ENCODE measurements at regions not wholly inside any gene's neighbourhood (a gene's known extent, or its start where the extent isn't known, plus 50 kb on each side); places are given as distances from the start of the nearest gene placed in this dataset.

GRCh38 chr3:72006631-72007556 lies 221.9 kb upstream of the PROK2 start:
- no peak overlapping the region for H3K4me3 ChIP-seq (ENCODE audit: low read depth in 2 of 2, low read length in 1 of 2)
- no peak for TF ChIP-seq USF2 (IDR thresholded peaks at IDR 0.05; ENCODE audit: borderline replicate concordance, low read depth, low read length)
- TF ChIP-seq MAX (IDR thresholded peaks at IDR 0.05; ENCODE audit: low read depth), result no peak
- TF ChIP-seq POLR2AphosphoS5 (IDR thresholded peaks at IDR 0.05; ENCODE audit: low read depth, low read length), result no peak
- TF ChIP-seq EZH2phosphoT487 (IDR thresholded peaks at IDR 0.05; ENCODE audit: borderline replicate concordance, low read depth), result no peak
- TF ChIP-seq EP300 (IDR thresholded peaks at IDR 0.05; ENCODE audit: borderline replicate concordance in 1 of 2, low read depth in 1 of 2, low read length in 1 of 2), result no peak
- no peak for TF ChIP-seq NFIC (IDR thresholded peaks at IDR 0.05; ENCODE audit: borderline replicate concordance)
- no peak for TF ChIP-seq SMC3 (IDR thresholded peaks at IDR 0.05; ENCODE audit: low read depth, low read length)
- TF ChIP-seq USF1 (IDR thresholded peaks at IDR 0.05; ENCODE audit: borderline replicate concordance, low read depth), result no peak
- no peak for TF ChIP-seq TEAD4 (IDR thresholded peaks at IDR 0.05; ENCODE audit: borderline replicate concordance, insufficient read depth)
- TF ChIP-seq GATA2 (CRISPR knock-in tag; IDR thresholded peaks at IDR 0.05), result no peak
- no peak overlapping the region for H3K9ac ChIP-seq
- WGBS (ENCODE audit: low lambda C conversion rate), result 48% methylated on average over 12 of the region's 12 CpGs
- H3K4me2 ChIP-seq, result no peak overlapping the region
- no peaks in the 10 kb centered on the region for H3K9me2 ChIP-seq
- no peaks in the 10 kb centered on the region for H3K79me2 ChIP-seq (ENCODE audit: insufficient read depth)
- H4K20me1 ChIP-seq (ENCODE audit: insufficient read depth), result no peaks in the 10 kb centered on the region
- no peak overlapping the region for H3K27ac ChIP-seq (ENCODE audit: low read depth in 2 of 2, low read length in 1 of 2)
- ChIA-PET POLR2A (no interaction called here), CTCF (no interaction called here)
- peaks cover 12% of the 10 kb centered on the region; the same call in 1 of the 2 replicates for H3K27me3 ChIP-seq (ENCODE audit: insufficient read depth)
- H3K4me1 ChIP-seq (ENCODE audit: control insufficient read depth in 1 of 2, insufficient read depth in 2 of 2, low read depth in 1 of 2, low read length in 1 of 2), result no peaks in the 10 kb centered on the region; a peak in 1 of 4 replicates
- no peaks in the 10 kb centered on the region for H3F3A ChIP-seq (replicated peaks; ENCODE audit: insufficient read depth)
- no peak overlapping the region for H2AFZ ChIP-seq (ENCODE audit: low read depth)
- H3K9me3 ChIP-seq, result no peaks in the 10 kb centered on the region
- no peak for DNase-seq
- H3K36me3 ChIP-seq (replicated peaks in 1 of 2; ENCODE audit: control insufficient read depth in 1 of 2, insufficient read depth in 2 of 2, low read length in 1 of 2), result no peaks in the 10 kb centered on the region

- no peak overlapping the region for H3K9ac ChIP-seq
- no peak overlapping the region for H3K4me3 ChIP-seq (ENCODE audit: low read depth in 2 of 2, low read length in 1 of 2)
- no peaks in the 10 kb centered on the region for H3K9me3 ChIP-seq
- CTCF ChIA-PET, result interaction anchor here (1.0 kb wide), 1 partner anchor 13 kb away, joined by 3 read pairs; no protein-coding TSS in a partner anchor
- H3K9me2 ChIP-seq, result no peaks in the 10 kb centered on the region
- no peak for DNase-seq
- POLR2A ChIA-PET, result no interaction called here
- peaks cover 12% of the 10 kb centered on the region; the same call in 1 of the 2 replicates for H3K27me3 ChIP-seq (ENCODE audit: insufficient read depth)
- H3K4me2 ChIP-seq, result no peak overlapping the region
- H3F3A ChIP-seq (replicated peaks; ENCODE audit: insufficient read depth), result no peaks in the 10 kb centered on the region
- H3K4me1 ChIP-seq (ENCODE audit: control insufficient read depth in 1 of 2, insufficient read depth in 2 of 2, low read depth in 1 of 2, low read length in 1 of 2), result no peaks in the 10 kb centered on the region
- H3K36me3 ChIP-seq (replicated peaks in 1 of 2; ENCODE audit: control insufficient read depth in 1 of 2, insufficient read depth in 2 of 2, low read length in 1 of 2), result no peaks in the 10 kb centered on the region
- no peaks in the 10 kb centered on the region for H3K79me2 ChIP-seq (ENCODE audit: insufficient read depth)
- no peak overlapping the region for H3K27ac ChIP-seq (ENCODE audit: low read depth in 2 of 2, low read length in 1 of 2)
- 63% methylated on average over 5 of the region's 5 CpGs for WGBS (ENCODE audit: low lambda C conversion rate)
- H4K20me1 ChIP-seq (ENCODE audit: insufficient read depth), result no peaks in the 10 kb centered on the region
- TF ChIP-seq GATA2 (CRISPR knock-in tag; IDR thresholded peaks at IDR 0.05), result no peak
- TF ChIP-seq RFX5 (IDR thresholded peaks at IDR 0.05; ENCODE audit: low read length), result no peak
- no peak for TF ChIP-seq USF1 (IDR thresholded peaks at IDR 0.05; ENCODE audit: borderline replicate concordance, low read depth)
- TF ChIP-seq TEAD4 (IDR thresholded peaks at IDR 0.05; ENCODE audit: borderline replicate concordance, insufficient read depth), result no peak
- TF ChIP-seq JUND (IDR thresholded peaks at IDR 0.05), result no peak
- TF ChIP-seq RCOR1 (IDR thresholded peaks at IDR 0.05; ENCODE audit: low read length), result no peak
- no peak overlapping the region for H2AFZ ChIP-seq (ENCODE audit: low read depth)
These were observed 219.9 kb upstream of the PROK2 start for GRCh38 chr3:72004749-72005292.
